Loucy (cell line): ENCODE measurements at regions not wholly inside any gene's neighbourhood (a gene's known extent, or its start where the extent isn't known, plus 50 kb on each side); places are given as distances from the start of the nearest gene placed in this dataset.

Experiments used
- CTCF ChIP-seq: fragments of 200-600 bp; sonication (generic); conservative IDR thresholded peaks from 2 replicates; pipeline ENCODE4 v1.5.1; 2014; ENCODE audit warnings: mild to moderate bottlenecking, antibody characterized with exemption, low read length
- EZH2phosphoT487 ChIP-seq: fragments of 200-600 bp; IDR thresholded peaks from 2 replicates; pipeline ENCODE4 v1.6.1; 2018; ENCODE audit warnings: antibody characterized with exemption, mild to moderate bottlenecking, moderate library complexity, borderline replicate concordance

DNA sequence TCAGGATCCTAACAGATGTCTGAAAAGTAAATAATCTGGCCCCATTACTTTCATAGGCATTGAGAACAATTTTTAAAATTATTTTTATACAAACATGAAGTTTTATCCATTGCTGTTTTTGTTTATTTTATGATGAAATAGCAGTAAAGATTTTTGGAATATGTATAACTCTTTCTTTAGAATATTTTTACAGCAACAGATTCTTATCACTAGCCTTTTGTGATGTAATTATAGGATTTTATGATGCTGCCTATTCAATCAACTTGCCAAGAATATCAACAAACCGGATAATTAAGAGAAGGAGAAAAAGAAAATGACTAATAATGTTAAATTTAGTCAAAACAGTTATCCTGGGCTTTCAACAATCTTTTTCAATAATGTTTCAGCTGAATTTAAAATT is 386.3 kb downstream of the ZIC1 start:
- TF ChIP-seq CTCF (no peak), EZH2phosphoT487 (no peak)
